ENCODE measurements at regions not wholly inside any gene's neighbourhood (a gene's known extent, or its start where the extent isn't known, plus 50 kb on each side); places are given as distances from the start of the nearest gene placed in this dataset.

DNA sequence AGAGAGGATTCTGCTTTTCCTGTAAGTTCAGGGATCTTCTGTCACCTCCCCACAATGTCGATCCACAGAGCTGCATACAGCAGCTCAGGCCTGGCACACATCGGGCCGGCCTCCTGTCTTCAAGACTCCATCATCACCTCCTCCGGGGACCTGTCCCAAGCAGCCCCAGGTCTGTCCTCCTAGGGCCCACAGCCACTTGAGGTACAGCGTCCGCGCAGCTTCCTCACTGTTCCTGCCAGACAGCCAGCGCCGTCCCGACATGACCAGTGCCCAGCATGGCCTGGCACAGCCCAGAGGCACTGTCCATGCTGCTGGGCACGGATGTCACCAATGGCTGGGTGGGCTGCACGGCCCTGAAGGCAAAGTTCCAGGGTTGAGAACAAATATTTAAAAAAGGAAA is 101.6 kb downstream of the DLL1 start:
- TF ChIP-seq GATA3 (IDR thresholded peaks at IDR 0.05; ENCODE audit: low read depth, low read length): no peak
- no peak for TF ChIP-seq GATA2 (IDR thresholded peaks at IDR 0.05; ENCODE audit: low read depth, low read length)
